Amygdala (tissue), 56 donors: ENCODE measurements at regions not wholly inside any gene's neighbourhood (a gene's known extent, or its start where the extent isn't known, plus 50 kb on each side); places are given as distances from the start of the nearest gene placed in this dataset.
"Not testable (repeated sequence)": the region's sequence is repeated elsewhere in the genome, so short reads cannot be mapped to it uniquely, and the experiment has no call there.

Source experiments
- DNase-seq, 56 donors: peaks; one replicate each; lab custom pipeline; 2025; lab: John Stamatoyannopoulos, UW

DNA sequence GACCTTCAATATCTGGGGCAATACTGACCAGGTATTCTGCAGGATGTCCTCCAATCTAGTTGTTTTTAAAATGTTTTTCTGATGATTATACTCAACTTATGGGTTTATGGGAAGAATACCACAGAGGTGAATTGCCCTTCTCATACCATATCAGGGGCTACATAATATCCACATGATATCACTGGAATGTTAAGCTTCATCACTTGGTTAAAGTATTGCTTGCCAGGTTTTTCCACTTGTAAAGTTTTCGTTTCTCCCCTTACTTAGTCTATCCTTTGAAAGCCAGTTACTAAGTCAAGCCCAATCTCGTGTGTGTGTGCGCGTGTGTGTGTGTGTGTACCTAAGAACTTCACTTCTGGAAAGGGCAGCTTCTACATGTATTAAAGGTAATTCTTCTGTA lies 980.9 kb upstream of the FBXO33 start:
- DNase-seq, result no peak

DNA sequence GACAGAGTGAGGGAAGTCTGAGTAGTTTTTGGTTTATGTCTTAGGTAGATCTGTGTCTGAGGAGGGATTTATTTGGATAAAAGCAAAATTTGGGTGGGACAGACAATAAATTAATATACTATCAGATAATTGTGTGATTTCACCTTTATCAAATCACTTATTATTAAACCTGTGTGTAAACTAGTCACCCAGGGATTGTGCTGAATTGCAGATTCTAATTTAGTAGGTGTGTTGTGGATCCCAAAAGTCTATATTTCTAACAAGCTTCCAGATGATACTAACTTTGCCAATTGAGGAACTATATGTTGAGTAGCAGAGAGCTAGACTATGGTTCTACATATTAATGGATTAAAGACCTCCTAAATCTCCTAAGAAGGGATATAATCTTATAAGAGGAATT lies 978.5 kb upstream of the FBXO33 start:
- DNase-seq, result no peak

DNA sequence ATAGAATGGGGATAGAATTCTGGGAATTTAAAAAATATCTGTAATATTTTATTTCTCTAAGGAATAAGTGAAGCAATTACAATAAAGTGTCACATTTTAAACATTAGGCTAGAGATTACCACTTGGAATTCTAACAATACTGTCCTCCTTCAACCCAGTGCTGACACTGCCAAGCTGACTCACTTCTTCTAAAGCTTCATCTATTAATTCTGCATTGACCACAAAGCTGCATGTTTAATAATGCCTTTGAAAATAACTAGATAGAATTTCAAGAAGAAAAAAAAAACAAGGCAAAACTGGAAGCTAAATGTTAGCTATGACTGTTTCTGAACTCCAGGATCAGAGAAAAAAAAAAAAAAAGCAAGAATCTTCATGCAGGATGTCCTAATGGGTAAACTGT lies 970.7 kb upstream of the FBXO33 start:
- no peak for DNase-seq

DNA sequence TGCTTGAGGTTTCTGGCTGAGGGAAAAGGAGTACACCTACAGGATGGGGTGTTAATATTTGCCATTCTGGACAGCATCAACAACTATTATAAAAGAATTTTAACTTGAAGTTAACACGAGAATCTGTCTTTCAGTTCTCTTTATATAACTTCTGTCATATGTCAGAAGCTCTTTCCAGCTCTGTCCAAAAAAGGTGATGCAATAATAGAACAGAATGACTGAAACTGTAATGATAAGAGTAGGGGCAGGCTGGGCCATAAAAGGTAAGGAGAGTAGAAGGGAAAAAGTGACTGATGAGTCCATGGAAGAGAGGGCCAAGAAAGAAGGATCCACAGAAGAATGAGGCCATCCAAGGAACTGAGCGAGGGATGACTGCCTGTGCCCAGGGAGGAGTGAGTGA lies 966.7 kb upstream of the FBXO33 start:
- no peak for DNase-seq

DNA sequence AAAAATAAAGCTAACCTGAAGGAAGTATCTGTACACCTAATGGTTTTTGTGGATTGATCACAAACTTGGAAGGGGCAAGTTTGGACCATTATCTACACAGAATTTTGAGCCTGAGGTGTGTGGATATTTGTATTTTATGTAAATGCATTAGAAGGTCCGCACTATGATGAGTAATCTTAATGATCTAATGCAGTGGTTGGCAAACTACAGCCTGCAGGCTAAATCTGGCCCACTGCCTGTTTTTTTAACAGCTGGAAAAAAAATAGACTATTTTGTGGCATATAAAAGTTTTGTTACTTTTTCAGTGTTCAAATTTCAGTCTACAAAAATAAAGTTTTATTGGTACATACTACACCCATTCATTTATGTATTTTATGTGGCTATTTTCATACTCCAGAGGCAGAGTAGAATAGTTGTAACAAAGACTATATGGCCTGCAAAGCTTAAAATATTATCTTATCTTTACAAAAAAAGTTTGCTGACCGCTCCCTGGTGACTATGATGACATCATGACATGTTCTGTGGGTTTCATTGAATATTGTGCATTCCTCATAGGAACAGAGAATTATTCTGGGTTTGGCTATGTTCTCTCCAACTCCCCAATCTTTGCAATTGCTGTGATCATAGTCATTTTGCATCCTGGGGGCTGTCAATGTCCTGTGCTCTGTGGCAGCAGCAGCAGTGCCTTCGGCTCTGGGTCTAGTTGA lies 962.6 kb upstream of the FBXO33 start:
- no peak for DNase-seq

DNA sequence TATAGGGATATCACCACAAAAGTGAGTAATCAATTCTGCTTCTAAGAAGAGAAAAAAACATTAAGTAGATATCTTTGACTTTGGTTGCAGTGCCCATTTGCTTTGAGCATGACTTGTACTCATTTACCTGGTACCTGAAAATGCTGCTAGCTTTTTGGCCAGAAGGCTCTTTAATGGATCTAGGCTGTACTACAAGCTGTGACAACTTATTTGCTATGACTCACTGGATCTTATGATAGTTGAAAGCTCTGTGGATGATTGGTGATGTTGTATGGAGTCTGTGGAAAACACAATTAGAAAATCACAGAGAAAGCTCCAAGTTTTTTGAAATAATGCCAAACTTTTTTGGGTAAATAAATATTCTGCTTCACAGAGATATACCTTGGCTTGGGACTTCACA lies 960.9 kb upstream of the FBXO33 start:
- DNase-seq, result no peak

DNA sequence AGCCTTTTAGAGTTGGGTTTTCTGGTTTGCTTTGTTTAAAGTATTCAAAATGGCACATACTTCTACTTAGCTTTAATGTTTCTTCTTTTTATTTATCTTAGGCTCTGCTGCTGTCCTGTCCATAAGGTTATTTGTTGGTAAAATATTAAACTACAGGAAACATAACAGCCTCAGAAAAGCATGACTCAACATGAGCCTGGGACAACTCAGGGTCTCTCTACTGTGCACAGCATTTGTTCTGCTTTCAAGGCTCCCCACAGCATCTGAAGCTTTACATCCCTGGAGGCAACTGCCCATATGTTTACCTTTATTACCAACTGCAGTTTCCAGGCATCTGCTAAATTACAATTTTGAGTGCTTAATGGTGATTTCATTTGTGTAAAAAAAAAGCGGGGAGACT lies 954.2 kb upstream of the FBXO33 start:
- DNase-seq, result no peak

DNA sequence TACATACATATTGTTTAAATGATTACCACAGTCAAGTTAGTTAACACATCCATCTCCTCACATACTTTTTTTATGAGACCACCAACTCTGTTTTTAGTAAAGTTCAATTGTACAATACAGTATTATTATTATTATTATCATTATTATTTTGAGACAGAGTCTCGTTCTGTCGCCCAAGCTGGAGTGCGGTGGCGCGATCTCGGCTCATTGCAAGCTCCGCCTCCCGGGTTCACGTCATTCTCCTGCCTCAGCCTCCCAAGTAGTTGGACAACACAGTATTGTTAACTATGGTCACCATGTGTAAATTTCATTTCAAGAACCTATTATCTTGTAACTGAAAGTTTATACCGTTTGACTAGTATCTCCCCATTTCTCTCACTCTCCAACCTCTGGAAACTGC lies 942.0 kb upstream of the FBXO33 start:
- no peak for DNase-seq

DNA sequence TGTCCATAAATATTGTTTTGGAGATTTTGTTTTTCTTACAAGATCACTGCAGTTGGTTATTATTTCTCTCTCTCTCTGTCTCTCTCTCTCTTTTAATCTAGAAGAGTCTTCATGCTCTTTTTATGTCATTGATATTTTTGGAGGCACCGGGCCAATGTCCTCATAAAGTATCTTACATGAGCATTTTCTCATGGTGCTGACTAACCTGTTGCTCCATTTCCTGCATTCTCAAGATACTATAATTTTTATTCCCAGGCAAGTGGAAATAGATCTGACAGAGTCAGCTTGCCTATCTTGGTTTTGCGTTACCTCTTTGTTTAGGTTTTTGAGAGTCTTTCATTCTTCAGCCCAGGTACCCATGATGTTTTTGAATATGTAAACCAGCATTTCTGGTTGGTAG lies 938.8 kb upstream of the FBXO33 start:
- no peak for DNase-seq

DNA sequence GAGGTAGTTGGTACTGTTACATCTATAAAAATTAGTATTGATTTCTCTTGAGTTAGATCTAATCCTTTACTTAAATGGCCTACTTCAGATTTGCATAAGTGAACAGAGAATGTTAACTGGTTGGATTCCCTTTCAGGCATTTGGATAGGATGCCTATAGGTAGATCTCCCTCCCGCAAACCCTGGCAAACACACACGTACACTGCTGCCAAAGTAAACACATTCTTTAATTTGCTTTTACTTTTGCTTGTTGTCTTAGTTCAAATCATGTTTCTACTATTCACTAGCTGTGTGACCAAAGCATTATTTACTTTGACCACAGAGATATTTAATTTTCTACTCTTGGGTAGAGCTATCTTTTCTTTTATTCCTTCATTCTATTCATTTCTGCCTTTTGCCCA lies 936.1 kb upstream of the FBXO33 start:
- DNase-seq, result no peak

DNA sequence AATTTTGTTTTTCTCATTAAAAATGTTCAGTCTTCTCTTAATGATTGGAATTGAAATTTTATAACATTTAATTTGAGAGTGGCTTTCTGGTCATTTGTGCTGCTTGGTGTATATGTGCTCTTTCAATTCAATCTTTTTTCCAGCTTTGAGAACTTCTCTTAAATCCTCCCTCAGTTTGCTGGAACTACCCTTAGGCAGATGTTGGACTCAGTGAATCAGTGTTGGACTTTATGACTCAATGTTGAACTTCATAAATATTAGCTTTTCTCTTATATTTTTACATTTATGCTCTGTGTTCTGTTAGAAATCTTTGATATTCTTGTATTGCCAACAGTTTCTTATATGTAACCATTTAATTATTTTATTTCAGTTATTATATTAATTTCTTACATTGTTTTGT lies 935.5 kb upstream of the FBXO33 start:
- no peak for DNase-seq

DNA sequence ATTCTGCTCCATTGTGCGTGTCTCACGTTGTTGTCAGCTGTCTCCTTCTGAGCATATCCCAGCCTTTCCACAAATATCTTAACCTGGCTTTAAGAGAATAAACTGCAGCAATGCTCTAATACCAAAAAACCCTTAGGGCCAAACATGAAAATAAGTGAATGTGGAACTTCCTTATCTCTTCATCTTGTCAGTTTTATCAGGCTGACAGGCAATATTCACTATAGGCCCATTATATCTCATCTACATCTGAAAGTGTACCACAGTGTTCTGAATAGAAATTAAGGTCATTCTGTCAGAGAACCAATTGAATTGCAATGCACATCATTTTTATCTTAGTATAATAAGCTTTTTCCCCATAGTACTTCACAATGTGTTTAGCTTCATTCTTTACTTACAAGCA lies 933.1 kb upstream of the FBXO33 start:
- no peak for DNase-seq

DNA sequence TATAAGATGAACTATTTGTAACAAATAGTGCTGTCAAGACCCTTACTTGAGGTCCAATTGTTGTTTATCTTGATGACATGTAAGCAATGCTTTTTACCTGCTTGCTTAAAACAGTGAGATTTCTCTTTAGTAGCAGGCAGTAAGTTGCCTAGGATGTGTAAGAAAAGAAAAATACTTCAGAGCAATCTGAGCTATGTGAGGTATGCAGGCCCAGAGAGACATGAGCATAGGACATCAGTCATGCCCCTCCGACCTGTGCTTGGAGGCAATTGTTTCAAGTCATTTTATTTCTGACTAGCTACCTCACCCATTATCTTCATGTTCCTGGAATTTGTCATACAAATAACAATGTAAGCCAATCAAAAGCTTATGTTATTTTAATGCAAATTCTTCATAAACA lies 930.6 kb upstream of the FBXO33 start:
- DNase-seq, result no peak

DNA sequence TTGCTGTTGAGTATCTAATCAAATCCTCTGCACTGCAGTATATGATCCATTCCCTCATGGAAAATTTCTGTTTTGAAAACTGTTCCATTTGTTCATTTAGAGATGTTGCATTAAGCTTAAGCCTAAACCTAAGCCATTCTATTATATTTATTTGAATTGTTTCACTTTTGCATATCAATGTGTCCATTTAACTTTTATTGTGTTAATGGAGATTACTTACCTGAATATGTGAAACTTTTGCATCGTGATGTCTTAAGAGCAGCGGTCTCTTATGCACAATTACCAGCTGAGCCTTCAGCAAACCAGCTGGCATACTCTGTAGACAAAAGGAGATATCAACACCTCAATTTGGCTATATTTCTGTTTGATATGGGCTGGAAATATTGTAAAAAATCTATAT lies 922.5 kb upstream of the FBXO33 start:
- DNase-seq, result no peak

DNA sequence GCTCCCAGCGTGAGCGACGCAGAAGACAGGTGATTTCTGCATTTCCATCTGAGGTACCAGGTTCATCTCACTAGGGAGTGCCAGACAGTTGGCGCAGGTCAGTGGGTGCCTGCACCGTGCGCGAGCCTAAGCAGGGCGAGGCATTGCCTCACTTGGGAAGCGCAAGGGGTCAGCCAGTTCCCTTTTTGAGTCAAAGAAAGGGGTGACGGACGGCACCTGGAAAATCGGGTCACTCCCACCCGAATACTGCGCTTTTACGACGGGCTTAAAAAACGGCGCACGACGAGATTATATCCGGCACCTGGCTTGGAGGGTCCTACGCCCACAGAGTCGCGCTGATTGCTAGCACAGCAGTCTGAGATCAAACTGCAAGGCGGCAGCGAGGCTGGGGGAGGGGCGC lies 915.9 kb upstream of the FBXO33 start:
- DNase-seq, result not testable (repeated sequence)

DNA sequence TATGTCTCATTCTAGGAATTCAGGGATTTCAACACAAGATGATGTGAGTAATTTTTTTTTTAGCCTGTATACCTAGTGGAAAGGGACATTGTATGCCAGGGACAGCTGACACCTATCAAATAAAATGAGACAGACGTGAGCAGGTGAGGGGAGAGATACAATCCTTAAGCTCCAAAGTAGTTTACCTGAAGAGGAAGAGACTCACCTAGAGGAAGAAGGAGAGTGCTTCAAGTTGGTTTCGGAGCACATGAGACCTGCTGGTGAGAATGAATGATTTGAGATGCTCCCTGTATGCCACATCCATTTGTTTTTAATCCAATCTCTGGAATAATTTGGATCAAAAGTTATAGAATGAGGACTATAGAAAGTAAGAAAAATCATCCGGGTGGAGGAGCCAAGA lies 915.4 kb upstream of the FBXO33 start:
- no peak for DNase-seq

DNA sequence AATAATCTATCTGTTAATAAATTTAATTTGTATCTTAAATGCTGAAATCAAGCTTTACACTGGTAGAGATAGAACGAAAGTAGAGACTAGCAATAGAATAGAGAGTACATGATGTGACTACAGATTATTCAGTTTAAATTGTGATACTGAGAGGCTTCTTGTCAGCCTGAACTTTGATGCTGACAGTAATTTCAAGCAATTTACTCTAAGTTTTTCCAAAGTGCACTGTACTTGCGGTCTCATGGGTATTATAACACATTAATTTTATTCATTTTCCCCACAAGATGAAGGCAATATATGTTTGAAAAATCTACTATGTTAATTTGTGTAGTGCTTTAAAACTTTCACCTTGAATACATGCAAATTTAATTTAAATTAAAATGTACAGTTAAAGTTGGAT lies 914.0 kb upstream of the FBXO33 start:
- no peak for DNase-seq

DNA sequence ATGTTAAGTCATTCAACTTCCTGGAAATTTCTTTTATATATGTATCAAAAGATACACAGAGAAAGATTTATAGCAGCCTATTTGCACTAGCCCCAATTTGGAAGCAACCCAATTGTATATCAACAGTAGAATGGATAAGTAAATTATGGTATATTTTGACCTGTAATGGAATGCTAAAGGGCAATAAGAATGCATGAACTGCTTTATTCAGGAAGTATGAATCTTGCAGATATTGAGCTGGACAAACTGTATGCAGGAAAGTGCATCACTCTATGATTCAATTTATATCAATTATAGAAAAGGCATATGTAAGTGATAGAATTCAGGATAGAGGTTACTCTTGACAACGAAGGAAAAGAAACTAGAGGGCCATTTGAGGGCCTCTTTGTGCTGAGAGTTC lies 913.1 kb upstream of the FBXO33 start:
- no peak for DNase-seq

DNA sequence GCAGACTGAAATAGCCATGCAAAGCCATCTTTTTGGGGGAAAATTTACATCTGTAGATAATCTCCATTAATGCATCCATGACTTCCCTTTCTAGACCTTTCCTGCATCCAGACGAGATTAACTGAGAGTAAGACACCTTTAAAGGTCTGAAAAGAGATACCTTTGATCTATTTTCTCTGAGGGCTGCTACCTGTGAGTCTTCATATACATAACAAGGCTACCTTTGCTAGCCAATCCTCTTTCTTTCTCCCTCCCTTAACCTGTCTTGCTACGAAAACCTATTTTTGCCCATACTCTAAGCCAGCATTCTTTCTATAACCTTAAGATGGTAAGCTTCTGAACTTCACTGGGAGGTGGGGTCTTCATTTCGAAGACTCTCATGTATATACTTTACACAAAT lies 908.5 kb upstream of the FBXO33 start:
- no peak for DNase-seq

DNA sequence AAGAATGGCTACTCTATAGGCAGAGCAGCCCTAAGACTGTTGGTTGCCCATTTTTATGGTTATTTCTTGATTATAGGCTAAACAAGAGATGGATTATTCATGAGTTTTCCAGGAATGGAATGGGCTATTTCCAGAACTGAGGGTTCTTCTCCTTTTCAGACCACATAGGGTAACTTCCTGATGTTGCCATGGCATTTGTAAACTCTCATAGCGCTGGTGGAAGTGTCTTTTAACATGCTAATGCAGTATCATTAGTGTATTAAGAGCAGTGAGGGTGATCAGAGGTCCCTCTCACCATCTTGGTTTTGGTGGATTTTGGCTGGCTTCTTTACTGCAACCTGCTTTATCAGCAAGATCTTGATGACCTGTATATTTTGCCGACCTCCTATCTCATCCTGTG lies 904.6 kb upstream of the FBXO33 start:
- DNase-seq, result no peak

DNA sequence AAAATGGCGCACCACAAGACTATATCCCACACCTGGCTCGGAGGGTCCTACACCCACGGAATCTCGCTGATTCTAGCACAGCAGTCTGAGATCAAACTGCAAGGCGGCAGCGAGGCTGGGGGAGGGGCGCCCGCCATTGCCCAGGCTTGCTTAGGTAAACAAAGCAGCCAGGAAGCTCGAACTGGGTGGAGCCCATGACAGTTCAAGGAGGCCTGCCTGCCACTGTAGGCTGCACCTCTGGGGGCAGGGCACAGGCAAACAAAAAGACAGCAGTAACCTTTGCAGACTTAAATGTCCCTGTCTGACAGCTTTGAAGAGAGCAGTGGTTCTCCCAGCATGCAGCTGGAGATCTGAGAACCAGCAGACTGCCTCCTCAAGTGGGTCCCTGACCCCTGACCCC lies 894.3 kb upstream of the FBXO33 start:
- DNase-seq, result not testable (repeated sequence)

DNA sequence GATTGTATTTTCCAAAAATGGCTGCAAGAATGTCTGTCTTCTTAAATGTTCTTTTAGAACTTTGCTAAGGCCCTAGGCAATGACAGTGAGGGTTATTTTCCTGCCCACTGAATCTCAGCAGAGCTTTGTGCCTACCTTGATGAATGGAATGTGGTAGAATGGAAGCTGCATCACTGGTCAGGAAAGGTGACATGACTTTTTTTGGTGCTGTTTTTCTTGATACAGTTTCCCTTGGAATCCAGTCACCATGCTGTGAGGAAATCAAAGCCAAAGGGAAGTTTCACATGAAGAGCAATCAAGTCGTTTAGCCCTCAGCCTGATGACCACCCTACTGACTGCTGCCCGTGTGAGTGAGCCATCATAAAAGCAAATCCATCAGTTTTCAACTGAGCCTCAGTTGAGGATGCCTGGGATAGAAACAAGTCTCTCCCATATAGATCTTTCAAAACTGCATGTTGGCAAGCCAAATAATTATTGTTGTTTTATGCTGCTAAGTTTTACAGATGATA lies 886.0 kb upstream of the FBXO33 start:
- DNase-seq, result no peak

DNA sequence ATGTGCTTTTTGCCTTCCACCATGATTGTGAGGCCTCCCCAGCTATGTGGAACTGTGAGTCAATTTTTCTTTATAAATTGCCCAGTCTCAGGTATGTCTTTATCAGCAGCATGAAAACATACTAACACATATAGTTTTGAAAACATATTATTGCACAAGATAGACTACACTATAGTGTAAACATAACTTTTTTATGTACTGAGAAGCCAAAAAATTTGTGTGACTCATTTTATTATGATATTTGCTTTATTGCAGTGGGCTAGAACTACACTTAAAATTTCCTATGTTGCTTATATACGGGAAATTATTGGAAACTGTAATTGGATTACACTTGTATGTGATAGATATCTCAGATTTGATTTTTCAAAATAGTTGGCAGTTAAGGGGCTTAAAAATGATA lies 885.5 kb upstream of the FBXO33 start:
- no peak for DNase-seq
